K562 (cell line): ENCODE measurements at regions not wholly inside any gene's neighbourhood (a gene's known extent, or its start where the extent isn't known, plus 50 kb on each side); places are given as distances from the start of the nearest gene placed in this dataset.

ENCODE experiments used
- ATAC-seq: fragments of 200-7000 bp; cut with Tn5 transposase; 3 replicates; pipeline ENCODE4 v1.9.1; 2020; ENCODE audit warnings: moderate library complexity
- BruUV-seq: library from RNA; stranded (reverse); fragments of 400-500 nt; replicated peaks from 2 replicates; lab custom pipeline; 2021; lab: Mats Ljungman, UMichigan
- CTCF ChIA-PET: fragments of 300-600 bp; formaldehyde crosslinking; extraction: SDS; loops from one replicate; lab custom pipeline; 2021; ENCODE audit warnings: low intra/inter-chr PET ratio; lab: Yijun Ruan, JAX
- POLR2A ChIA-PET: fragments of 300-600, 350-650 bp; sonication (Branson Sonifier 250); formaldehyde crosslinking; extraction: SDS; loops from one replicate; lab custom pipeline; 2021; ENCODE audit warnings: antibody characterized with exemption, inconsistent platforms; lab: Yijun Ruan, JAX
- DNase-seq, 4 experiments: peaks; one replicate each; pipeline versions ENCODE4 v3.0.0 to v3.0.0-alpha.2; 2011 to 2018; ENCODE audit warnings: low spot score in 3 of 4, mixed read lengths in 3 of 4; ENCODE audit errors: extremely low read depth in 1 of 4
- FAIRE-seq: peaks from 2 replicates; lab custom pipeline; 2011; peaks lifted over from hg19 to GRCh38; lab: Jason Lieb, UNC
- H2AFZ ChIP-seq: 2 replicates; pipeline ENCODE4 v1.6.0; 2011; ENCODE audit warnings: low read depth, low read length, control low read depth, inconsistent platforms
- H3K27ac ChIP-seq: fragments of 200-600 bp; 3 replicates; pipeline ENCODE4 v1.8.0; 2011; ENCODE audit warnings: low read depth, mild to moderate bottlenecking, control low read depth, inconsistent platforms, low read length, moderate library complexity, mixed read lengths; ENCODE audit errors: extremely low read depth
- H3K27me3 ChIP-seq, 2 experiments: fragments of 300-600 bp in 1 of 2; 2 replicates in 1 of 2; 3 replicates in 1 of 2; pipeline versions ENCODE4 v1.6.0 to v1.8.0; 2011; ENCODE audit warnings: inconsistent platforms in 2 of 2, low read length in 2 of 2, mild to moderate bottlenecking in 1 of 2, mixed read lengths in 1 of 2, moderate library complexity in 1 of 2; ENCODE audit not compliant: control insufficient read depth in 2 of 2, insufficient read depth in 2 of 2
- H3K36me3 ChIP-seq: fragments of 300-600 bp; 3 replicates; pipeline ENCODE4 v1.8.0; 2011; ENCODE audit warnings: mild to moderate bottlenecking, low read length, inconsistent platforms; ENCODE audit not compliant: control insufficient read depth, insufficient read depth
- H3K4me1 ChIP-seq, 2 experiments: fragments of 200-600 bp in 1 of 2; replicated peaks in 1 of 2; 2 replicates in 1 of 2; 3 replicates in 1 of 2; pipeline versions ENCODE4 v1.5.1 to v1.8.0; 2011; ENCODE audit warnings: inconsistent platforms in 2 of 2, low read length in 2 of 2, mild to moderate bottlenecking in 1 of 2, mixed read lengths in 1 of 2, moderate library complexity in 1 of 2; ENCODE audit not compliant: control insufficient read depth in 2 of 2, insufficient read depth in 2 of 2
- H3K4me2 ChIP-seq: 2 replicates; pipeline ENCODE4 v1.6.1; 2011; ENCODE audit warnings: low read length, control low read depth, inconsistent platforms, mixed read lengths; ENCODE audit not compliant: insufficient read depth
- H3K4me3 ChIP-seq: fragments of 200-600 bp; sonication (generic), shearing (Covaris generic); 2 replicates; pipeline ENCODE4 v1.5.1; 2016; ENCODE audit warnings: control low read depth, inconsistent platforms
- H3K79me2 ChIP-seq: fragments of 200-600 bp; 3 replicates; pipeline ENCODE4 v1.8.0; 2011; ENCODE audit warnings: low read length, inconsistent platforms; ENCODE audit not compliant: control insufficient read depth, insufficient read depth
- H3K9ac ChIP-seq, 2 experiments: 2 replicates each; pipeline versions ENCODE4 v1.6.0 to v1.6.1; 2011; ENCODE audit warnings: low read depth in 2 of 2, low read length in 2 of 2, control low read depth in 1 of 2, inconsistent platforms in 1 of 2, mild to moderate bottlenecking in 1 of 2, mixed read lengths in 1 of 2; ENCODE audit not compliant: insufficient read depth in 1 of 2
- H3K9me1 ChIP-seq: one replicate; pipeline ENCODE4 v1.6.0; 2011; ENCODE audit warnings: inconsistent platforms, mild to moderate bottlenecking, low read length, moderate library complexity; ENCODE audit not compliant: control insufficient read depth, insufficient read depth
- H3K9me3 ChIP-seq: replicated peaks from 2 replicates; pipeline ENCODE4 v1.5.1; 2011; ENCODE audit warnings: low read depth, low read length, inconsistent platforms; ENCODE audit not compliant: control insufficient read depth, insufficient read depth
- H4K20me1 ChIP-seq: replicated peaks from 2 replicates; pipeline ENCODE4 v1.6.1; 2011; ENCODE audit warnings: low read length, inconsistent platforms, mixed read lengths; ENCODE audit not compliant: control insufficient read depth, insufficient read depth
- BCOR ChIP-seq: fragments of 450-650 bp; IDR thresholded peaks from 2 replicates; pipeline ENCODE4 v1.6.1; 2016
- CCNT2 ChIP-seq: IDR thresholded peaks from 2 replicates; pipeline ENCODE4 v1.6.1; 2011; ENCODE audit warnings: borderline replicate concordance, low read depth, mild to moderate bottlenecking, moderate library complexity, mixed read lengths, low read length; ENCODE audit not compliant: insufficient read length; ENCODE audit errors: extremely low read depth
- MAZ ChIP-seq, 2 experiments: fragments of 450-650 bp in 1 of 2; sonication (generic) in 1 of 2; formaldehyde crosslinking; IDR thresholded peaks in 1 of 2; conservative IDR thresholded peaks in 1 of 2; 2 replicates each; pipeline versions ENCODE4 v1.4.0 to v1.5.0; 2020; ENCODE audit warnings: mild to moderate bottlenecking in 1 of 2, missing genetic modification reagents in 1 of 2
- ZBTB26 ChIP-seq: fragments of 450-650 bp; formaldehyde crosslinking; IDR thresholded peaks from 2 replicates; pipeline ENCODE4 v1.4.0; 2022; ENCODE audit warnings: missing genetic modification characterization
- WGBS: fragments of 100-300 bp; shearing (Covaris generic); methylation state at CpG from one replicate; pipeline ENCODE4 v1.1.6; 2016; ENCODE audit warnings: low coverage, mixed read lengths; ENCODE audit not compliant: insufficient coverage; ENCODE audit errors: missing lambda C conversion rate; 5-methylcytosine and 5-hydroxymethylcytosine counted together
- in situ Hi-C: fragments of 300-500 bp; cut with MboI; formaldehyde crosslinking; loops from 4 replicates; pipeline ENCODE4 v1.15.0; 2018; ENCODE audit warnings: inconsistent platforms, mixed read lengths
- intact Hi-C: fragments of 100-400 bp; cut with micrococcal nuclease; formaldehyde crosslinking; loops from 2 replicates; pipeline ENCODE4 v1.14.2; 2022

- no peaks in the 10 kb centered on the region for H4K20me1 ChIP-seq
- TF ChIP-seq BCOR (no peak), CCNT2 (no peak), MAZ (CRISPR knock-in tag; conservative IDR thresholded peaks at IDR 0.05 in 1 of 2, IDR thresholded peaks at IDR 0.05 in 1 of 2) (no peak), ZBTB26 (CRISPR knock-in tag) (no peak)
- no peaks in the 10 kb centered on the region for H3K9me3 ChIP-seq
- in situ Hi-C loops (no loop called here), intact Hi-C loops (no loop called here)
- H3K9ac ChIP-seq, result no peak overlapping the region
- CTCF ChIA-PET, result no interaction called here
- no peaks in the 10 kb centered on the region for H3K9me1 ChIP-seq
- ATAC-seq (no peak), FAIRE-seq (no peak), DNase-seq (no peak)
- peaks cover 0 to 5% of the 10 kb centered on the region in 2 experiments; a peak in 1 of 5 replicates for H3K4me1 ChIP-seq
- H3K4me3 ChIP-seq, result no peak overlapping the region
- BruUV-seq, result no TSS peak
- peaks cover 15 to 20% of the 10 kb centered on the region in 2 experiments for H3K27me3 ChIP-seq
- H2AFZ ChIP-seq, result no peak overlapping the region
- no peak overlapping the region for H3K4me2 ChIP-seq
- 0% methylated on average over 7 of the region's 7 CpGs for WGBS
- H3K36me3 ChIP-seq, result no peaks in the 10 kb centered on the region
- H3K27ac ChIP-seq, result no peak overlapping the region
- no peaks in the 10 kb centered on the region for H3K79me2 ChIP-seq
- POLR2A ChIA-PET, result no interaction called here
Observed at GRCh38 chr10:8334631-8335030, 280.1 kb downstream of the GATA3 start.
